22Rv1 (cell line): ENCODE measurements at regions not wholly inside any gene's neighbourhood (a gene's known extent, or its start where the extent isn't known, plus 50 kb on each side); places are given as distances from the start of the nearest gene placed in this dataset.

Experiments used
- H3K27ac ChIP-seq: fragments of 450-650 bp; 2 replicates; pipeline ENCODE4 v1.5.1; 2017
- CTCF ChIP-seq: fragments of 450-650 bp; IDR thresholded peaks from 2 replicates; pipeline ENCODE4 v1.5.1; 2017; ENCODE audit warnings: mild to moderate bottlenecking
- ZFX ChIP-seq: fragments of 450-650 bp; IDR thresholded peaks from 2 replicates; pipeline ENCODE4 v1.6.1; 2017; ENCODE audit warnings: antibody characterized with exemption, borderline replicate concordance

DNA sequence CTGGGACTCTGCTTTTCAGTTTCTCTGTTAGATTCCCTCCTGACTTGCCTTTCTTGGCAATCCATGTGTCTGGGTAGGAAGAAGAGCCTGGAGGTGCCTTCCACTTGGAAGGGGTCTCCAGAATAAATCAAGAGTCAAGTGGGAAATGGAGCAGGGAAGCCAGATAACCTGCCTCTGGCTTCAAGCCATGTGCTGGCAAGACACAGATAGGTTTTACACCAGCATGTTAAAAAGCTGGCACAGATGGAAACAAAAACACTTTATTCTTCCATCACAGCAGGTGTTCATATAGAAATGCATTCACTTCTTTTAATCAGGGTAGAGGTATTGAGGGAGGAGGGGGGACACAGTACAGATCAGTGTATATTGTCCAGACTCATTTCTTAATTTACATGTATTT is 356.9 kb upstream of the RUNX1 start:
- TF ChIP-seq ZFX (no peak), CTCF (no peak)
- no peak overlapping the region for H3K27ac ChIP-seq

- no peak for TF ChIP-seq ZFX
- H3K27ac ChIP-seq, result no peak overlapping the region
These were observed 355.1 kb upstream of the RUNX1 start for GRCh38 chr21:35404247-35404646.

DNA sequence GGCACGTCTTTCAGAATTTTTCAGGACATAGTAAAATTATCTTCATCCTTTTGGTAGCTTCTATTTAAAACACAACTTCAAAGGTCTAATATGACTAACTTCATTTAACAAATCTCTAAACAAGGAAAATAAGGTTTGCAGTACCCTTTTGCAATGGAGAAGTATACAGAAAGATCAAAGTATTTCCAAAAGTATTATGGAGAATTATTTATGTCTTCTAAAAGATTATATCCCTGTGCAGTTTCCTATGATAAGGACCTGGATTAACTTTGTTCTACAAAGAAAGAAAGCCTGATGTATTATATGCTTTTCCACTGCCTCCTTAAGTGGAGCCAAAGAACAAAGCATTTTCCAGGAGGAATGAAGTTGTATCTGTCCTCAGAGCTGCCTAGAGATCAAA is 353.0 kb upstream of the RUNX1 start:
- TF ChIP-seq ZFX (no peak), CTCF (no peak)

DNA sequence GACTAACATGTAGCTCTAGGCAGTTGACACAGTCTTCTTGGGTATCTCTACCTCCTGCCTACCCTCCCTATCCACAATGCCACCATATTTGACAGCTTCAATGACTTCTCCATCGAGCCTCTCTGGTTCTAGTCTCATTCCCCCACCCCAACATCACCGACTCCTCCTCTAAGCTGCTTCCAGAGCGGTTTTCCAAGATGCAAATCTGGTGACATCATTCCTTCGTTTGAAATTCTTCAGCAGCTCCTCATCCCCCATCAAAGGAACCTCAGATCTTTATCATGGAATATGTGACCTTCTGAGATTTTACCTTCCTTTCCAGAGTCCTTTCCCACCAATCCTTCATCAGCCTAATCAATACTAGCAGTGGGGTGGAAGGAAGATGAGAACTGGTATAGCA is 352.4 kb upstream of the RUNX1 start:
- H3K27ac ChIP-seq, result no peak overlapping the region
- TF ChIP-seq CTCF (no peak), ZFX (no peak)

More for the DNA sequence above, 353.0 kb upstream of the RUNX1 start:
- H3K27ac ChIP-seq, result no peak overlapping the region

DNA sequence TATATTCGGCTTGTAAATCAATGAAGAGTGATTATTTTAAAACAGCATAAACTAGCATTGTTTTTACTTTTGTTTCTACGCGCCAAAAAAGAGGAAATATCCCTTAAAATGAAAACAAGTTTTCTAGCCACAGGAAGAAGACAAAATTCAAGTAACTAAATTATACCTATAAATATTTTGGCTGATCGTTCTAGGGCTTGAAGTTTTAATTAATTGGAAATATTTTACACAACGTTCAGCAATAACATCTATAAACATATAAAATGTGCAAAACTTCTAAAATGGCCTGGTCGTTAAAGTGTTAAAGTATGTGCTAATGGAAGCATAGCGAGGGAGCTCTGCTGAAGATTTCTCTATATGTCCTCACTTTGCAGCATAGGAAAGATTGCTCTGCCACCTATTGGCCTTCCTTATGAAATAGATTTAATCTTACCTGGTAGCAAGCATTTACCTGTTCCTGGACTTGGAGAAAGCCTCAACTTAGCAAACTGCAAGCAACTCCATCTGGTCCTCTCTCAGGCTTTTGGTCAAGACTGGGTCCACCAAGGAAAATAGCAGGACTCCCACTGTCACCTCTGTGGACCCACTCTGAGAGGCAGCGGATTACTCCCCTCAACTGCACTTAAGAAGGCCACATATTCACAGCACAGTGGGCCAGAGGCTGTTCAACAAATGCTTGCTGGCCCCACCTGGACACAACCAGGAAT is 351.3 kb upstream of the RUNX1 start:
- TF ChIP-seq ZFX (no peak), CTCF (peak; percentile 52)
- no peak overlapping the region for H3K27ac ChIP-seq

GRCh38 chr21:35399706-35400105 is 350.6 kb upstream of the RUNX1 start:
- H3K27ac ChIP-seq, result no peak overlapping the region
- TF ChIP-seq CTCF (no peak), ZFX (no peak)

GRCh38 chr21:35399002-35399530 is 350.0 kb upstream of the RUNX1 start:
- no peak for TF ChIP-seq CTCF
- no peak for TF ChIP-seq ZFX
- H3K27ac ChIP-seq, result no peak overlapping the region

- TF ChIP-seq ZFX (no peak), CTCF (no peak)
- no peak overlapping the region for H3K27ac ChIP-seq
These were observed 349.4 kb upstream of the RUNX1 start for GRCh38 chr21:35398346-35398982.
